HepG2 (cell line): ENCODE measurements at regions not wholly inside any gene's neighbourhood (a gene's known extent, or its start where the extent isn't known, plus 50 kb on each side); places are given as distances from the start of the nearest gene placed in this dataset.

Source experiments
- ATAC-seq: fragments of 200-7000 bp; cut with Tn5 transposase; 3 replicates; pipeline ENCODE4 v1.9.1; 2020; ENCODE audit warnings: mild to moderate bottlenecking, moderate library complexity
- BruUV-seq: library from RNA; stranded (reverse); fragments of 400-500 nt; replicated peaks from 2 replicates; lab custom pipeline; 2021; lab: Mats Ljungman, UMichigan
- CTCF ChIA-PET: fragments of 300-600 bp; formaldehyde crosslinking; extraction: SDS; loops from one replicate; lab custom pipeline; 2021; ENCODE audit warnings: low total read pairs, inconsistent platforms, low intra/inter-chr PET ratio; lab: Yijun Ruan, JAX
- POLR2A ChIA-PET: fragments of 350-600 bp; sonication (Branson Sonifier 250); formaldehyde crosslinking; loops from one replicate; lab custom pipeline; 2020; ENCODE audit warnings: antibody characterized with exemption, inconsistent platforms; lab: Yijun Ruan, JAX
- DNase-seq: peaks from one replicate; pipeline ENCODE4 v3.0.0-alpha.2; 2015; ENCODE audit warnings: low spot score
- FAIRE-seq: peaks from 3 replicates; lab custom pipeline; 2011; peaks lifted over from hg19 to GRCh38; lab: Jason Lieb, UNC
- H2AFZ ChIP-seq: one replicate; pipeline ENCODE4 v1.6.1; 2011; ENCODE audit warnings: low read length, inconsistent platforms
- H3K27ac ChIP-seq: fragments of 300-600 bp; 3 replicates; pipeline ENCODE4 v1.8.0; 2011; ENCODE audit warnings: mixed run types, mild to moderate bottlenecking, mixed read lengths, low read length, inconsistent platforms; ENCODE audit not compliant: insufficient read depth; ENCODE audit errors: extremely low read length
- H3K27me3 ChIP-seq, 2 experiments: fragments of 200-600 bp in 1 of 2; 2 replicates in 1 of 2; 3 replicates in 1 of 2; pipeline versions ENCODE4 v1.6.0 to v1.8.0; 2011; ENCODE audit warnings: low read length in 2 of 2, mild to moderate bottlenecking in 2 of 2, moderate library complexity in 2 of 2, inconsistent platforms in 1 of 2; ENCODE audit not compliant: insufficient read depth in 2 of 2, control insufficient read depth in 1 of 2
- H3K36me3 ChIP-seq, 2 experiments: fragments of 200-600 bp in 1 of 2; replicated peaks in 1 of 2; 2 replicates in 1 of 2; 3 replicates in 1 of 2; pipeline versions ENCODE4 v1.5.1 to v1.8.0; 2011; ENCODE audit warnings: low read length in 2 of 2, inconsistent platforms in 1 of 2; ENCODE audit not compliant: insufficient read depth in 2 of 2, control insufficient read depth in 1 of 2
- H3K4me1 ChIP-seq: 2 replicates; pipeline ENCODE4 v1.5.1; 2012; ENCODE audit warnings: low read length, inconsistent platforms; ENCODE audit not compliant: insufficient read depth
- H3K4me2 ChIP-seq: 2 replicates; pipeline ENCODE4 v1.6.0; 2011; ENCODE audit warnings: low read depth, low read length, inconsistent platforms
- H3K4me3 ChIP-seq, 3 experiments: fragments of 200-600 bp in 1 of 3; sonication (generic), shearing (Covaris generic) in 1 of 3; replicated peaks in 1 of 3; 2 replicates each; pipeline ENCODE4 v1.5.1; 2011 to 2016; ENCODE audit warnings: low read length in 3 of 3, inconsistent platforms in 2 of 3, low read depth in 2 of 3, mild to moderate bottlenecking in 2 of 3, control low read depth in 1 of 3, mixed read lengths in 1 of 3; ENCODE audit not compliant: insufficient read depth in 1 of 3
- H3K79me2 ChIP-seq: one replicate; pipeline ENCODE4 v1.6.1; 2011; ENCODE audit warnings: low read length, inconsistent platforms; ENCODE audit not compliant: insufficient read depth
- H3K9ac ChIP-seq: 2 replicates; pipeline ENCODE4 v1.6.0; 2011; ENCODE audit warnings: mild to moderate bottlenecking, low read depth, low read length, inconsistent platforms; ENCODE audit not compliant: insufficient read depth
- H3K9me3 ChIP-seq: 2 replicates; pipeline ENCODE4 v1.5.1; 2012; ENCODE audit warnings: mild to moderate bottlenecking, low read length
- H4K20me1 ChIP-seq: 2 replicates; pipeline ENCODE4 v1.6.0; 2011; ENCODE audit warnings: inconsistent platforms, mild to moderate bottlenecking, low read length, moderate library complexity; ENCODE audit not compliant: insufficient read depth
- CBX5 ChIP-seq: sonication (generic); formaldehyde crosslinking; IDR thresholded peaks from 2 replicates; pipeline ENCODE4 v1.4.0; 2020; ENCODE audit warnings: missing genetic modification reagents, borderline replicate concordance
- CEBPG ChIP-seq: IDR thresholded peaks from 2 replicates; pipeline ENCODE4 v1.6.1; 2016
- ELF1 ChIP-seq: sonication (generic); formaldehyde crosslinking; IDR thresholded peaks from 2 replicates; pipeline ENCODE4 v1.4.0; 2020; ENCODE audit warnings: missing genetic modification reagents
- HOXA3 ChIP-seq: sonication (generic); formaldehyde crosslinking; IDR thresholded peaks from 2 replicates; pipeline ENCODE4 v1.5.0; 2020; ENCODE audit warnings: missing genetic modification reagents
- NR2F6 ChIP-seq, 2 experiments: IDR thresholded peaks; 2 replicates each; pipeline ENCODE4 v1.6.1; 2016; ENCODE audit warnings: antibody characterized with exemption in 1 of 2, mild to moderate bottlenecking in 1 of 2
- TOPORS ChIP-seq: sonication (generic); formaldehyde crosslinking; IDR thresholded peaks from 2 replicates; pipeline ENCODE4 v1.8.0; 2023; ENCODE audit warnings: mild to moderate bottlenecking, missing genetic modification reagents
- ZBTB42 ChIP-seq: sonication (generic); formaldehyde crosslinking; IDR thresholded peaks from 2 replicates; pipeline ENCODE4 v1.5.0; 2020; ENCODE audit warnings: mild to moderate bottlenecking, missing genetic modification reagents
- ZC3H13 ChIP-seq: sonication (generic); formaldehyde crosslinking; IDR thresholded peaks from 2 replicates; pipeline ENCODE4 v1.8.1; 2023; ENCODE audit warnings: mild to moderate bottlenecking, missing genetic modification reagents, moderate library complexity
- ZFP90 ChIP-seq: sonication (generic); formaldehyde crosslinking; IDR thresholded peaks from 2 replicates; pipeline ENCODE4 v1.8.0; 2022; ENCODE audit warnings: missing genetic modification reagents, mild to moderate bottlenecking, inconsistent platforms, borderline replicate concordance
- ZKSCAN5 ChIP-seq: sonication (generic); formaldehyde crosslinking; IDR thresholded peaks from 2 replicates; pipeline ENCODE4 v1.5.1; 2020; ENCODE audit warnings: mild to moderate bottlenecking, missing genetic modification reagents
- ZNF333 ChIP-seq: sonication (generic); formaldehyde crosslinking; IDR thresholded peaks from 2 replicates; pipeline ENCODE4 v1.4.0; 2020; ENCODE audit warnings: mild to moderate bottlenecking, missing genetic modification reagents, borderline replicate concordance
- ZNF776 ChIP-seq: sonication (generic); formaldehyde crosslinking; IDR thresholded peaks from 2 replicates; pipeline ENCODE4 v1.4.0; 2020; ENCODE audit warnings: mild to moderate bottlenecking, missing genetic modification reagents
- ZNF839 ChIP-seq: sonication (generic); formaldehyde crosslinking; IDR thresholded peaks from 2 replicates; pipeline ENCODE4 v1.4.0; 2020; ENCODE audit warnings: missing genetic modification reagents, mild to moderate bottlenecking, borderline replicate concordance
- WGBS: methylation state at CpG from one replicate; pipeline ENCODE4 v1.1.6; 2017; ENCODE audit warnings: low lambda C conversion rate; 5-methylcytosine and 5-hydroxymethylcytosine counted together
- in situ Hi-C: cut with HindIII; loops from 2 replicates; pipeline ENCODE4 v1.10.0; 2017; ENCODE audit warnings: low pct_unique_long_range_greater_than_20kb; ENCODE audit not compliant: extremely low pct_ligation_motif_present
- intact Hi-C: fragments of 100-400 bp; cut with micrococcal nuclease; formaldehyde crosslinking; loops from one replicate; pipeline ENCODE4 v1.10.0; 2022; ENCODE audit not compliant: unreplicated experiment
- TF ChIP-seq, protein P1 (sequence below): sonication (generic); formaldehyde crosslinking; conservative IDR thresholded peaks from 2 replicates; pipeline ENCODE4 v1.4.0; 2020; ENCODE audit warnings: missing genetic modification reagents
- TF ChIP-seq, protein P2 (sequence below): IDR thresholded peaks from 2 replicates; pipeline ENCODE4 v1.6.1; 2016; ENCODE audit warnings: missing compliant biosample characterization, missing genetic modification reagents, borderline replicate concordance

DNA sequence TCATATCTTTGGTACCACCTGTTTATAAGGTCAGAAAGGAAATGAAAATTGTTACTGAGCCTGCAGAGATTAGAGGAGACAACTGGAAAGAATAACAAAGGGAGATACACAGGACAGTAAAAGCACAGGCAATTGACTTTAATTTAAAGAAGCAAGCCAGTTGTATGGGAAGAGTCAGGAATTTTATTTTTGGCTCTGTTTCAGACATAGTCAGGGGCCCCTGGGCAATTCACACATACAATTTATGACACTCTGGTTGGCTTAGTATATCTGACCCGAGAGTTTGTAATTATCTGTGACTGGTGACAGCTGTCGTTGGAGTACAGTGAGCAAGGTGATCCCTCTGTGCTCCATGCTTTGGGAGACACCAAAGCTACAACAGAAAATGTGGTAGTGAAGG is 591.9 kb upstream of the NECTIN3 start:
- Histone ChIP-seq H3K4me3 (no peak overlapping the region), H3K9ac (no peak overlapping the region), H4K20me1 (no peaks in the 10 kb centered on the region), H3K36me3 (no peaks in the 10 kb centered on the region), H3K27ac (no peak overlapping the region), H3K4me1 (no peaks in the 10 kb centered on the region), H3K79me2 (no peaks in the 10 kb centered on the region), H3K9me3 (peaks cover 20% of the 10 kb centered on the region), H2AFZ (no peak overlapping the region), H3K4me2 (no peak overlapping the region), H3K27me3 (no peaks in the 10 kb centered on the region)
- 15% methylated on average over 2 of the region's 2 CpGs for WGBS
- in situ Hi-C loops = no loop called here
- ATAC-seq = no peak
- POLR2A ChIA-PET = no interaction called here
- TF ChIP-seq, protein P1, sequence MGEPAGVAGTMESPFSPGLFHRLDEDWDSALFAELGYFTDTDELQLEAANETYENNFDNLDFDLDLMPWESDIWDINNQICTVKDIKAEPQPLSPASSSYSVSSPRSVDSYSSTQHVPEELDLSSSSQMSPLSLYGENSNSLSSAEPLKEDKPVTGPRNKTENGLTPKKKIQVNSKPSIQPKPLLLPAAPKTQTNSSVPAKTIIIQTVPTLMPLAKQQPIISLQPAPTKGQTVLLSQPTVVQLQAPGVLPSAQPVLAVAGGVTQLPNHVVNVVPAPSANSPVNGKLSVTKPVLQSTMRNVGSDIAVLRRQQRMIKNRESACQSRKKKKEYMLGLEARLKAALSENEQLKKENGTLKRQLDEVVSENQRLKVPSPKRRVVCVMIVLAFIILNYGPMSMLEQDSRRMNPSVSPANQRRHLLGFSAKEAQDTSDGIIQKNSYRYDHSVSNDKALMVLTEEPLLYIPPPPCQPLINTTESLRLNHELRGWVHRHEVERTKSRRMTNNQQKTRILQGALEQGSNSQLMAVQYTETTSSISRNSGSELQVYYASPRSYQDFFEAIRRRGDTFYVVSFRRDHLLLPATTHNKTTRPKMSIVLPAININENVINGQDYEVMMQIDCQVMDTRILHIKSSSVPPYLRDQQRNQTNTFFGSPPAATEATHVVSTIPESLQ (CRISPR knock-in tag) = no peak
- TF ChIP-seq NR2F6 (IDR thresholded peaks at IDR 0.05) (no peak), NR2F6 (CRISPR knock-in tag; IDR thresholded peaks at IDR 0.05) (no peak), CEBPG (CRISPR knock-in tag) (no peak), CBX5 (CRISPR knock-in tag) (no peak), ZBTB42 (no peak), ELF1 (no peak), TOPORS (no peak), ZKSCAN5 (CRISPR knock-in tag) (no peak), ZNF333 (CRISPR knock-in tag) (no peak), ZFP90 (no peak), ZC3H13 (CRISPR knock-in tag) (no peak), ZNF776 (CRISPR knock-in tag) (no peak), HOXA3 (no peak), ZNF839 (no peak)
- TF ChIP-seq, protein P2, sequence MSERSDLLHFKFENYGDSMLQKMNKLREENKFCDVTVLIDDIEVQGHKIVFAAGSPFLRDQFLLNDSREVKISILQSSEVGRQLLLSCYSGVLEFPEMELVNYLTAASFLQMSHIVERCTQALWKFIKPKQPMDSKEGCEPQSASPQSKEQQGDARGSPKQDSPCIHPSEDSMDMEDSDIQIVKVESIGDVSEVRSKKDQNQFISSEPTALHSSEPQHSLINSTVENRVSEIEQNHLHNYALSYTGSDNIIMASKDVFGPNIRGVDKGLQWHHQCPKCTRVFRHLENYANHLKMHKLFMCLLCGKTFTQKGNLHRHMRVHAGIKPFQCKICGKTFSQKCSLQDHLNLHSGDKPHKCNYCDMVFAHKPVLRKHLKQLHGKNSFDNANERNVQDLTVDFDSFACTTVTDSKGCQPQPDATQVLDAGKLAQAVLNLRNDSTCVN = no peak
- intact Hi-C loops = no loop called here
- DNase-seq = no peak
- CTCF ChIA-PET = no interaction called here
- FAIRE-seq = no peak
- no TSS peak for BruUV-seq
